CD1c-positive myeloid dendritic cell (primary cell): ENCODE measurements at regions not wholly inside any gene's neighbourhood (a gene's known extent, or its start where the extent isn't known, plus 50 kb on each side); places are given as distances from the start of the nearest gene placed in this dataset.
"Not testable (repeated sequence)": the region's sequence is repeated elsewhere in the genome, so short reads cannot be mapped to it uniquely, and the experiment has no call there.

Experiments used
- DNase-seq: peaks from one replicate; pipeline ENCODE4 v3.0.0-alpha.2; 2016; ENCODE audit errors: extremely low spot score

DNA sequence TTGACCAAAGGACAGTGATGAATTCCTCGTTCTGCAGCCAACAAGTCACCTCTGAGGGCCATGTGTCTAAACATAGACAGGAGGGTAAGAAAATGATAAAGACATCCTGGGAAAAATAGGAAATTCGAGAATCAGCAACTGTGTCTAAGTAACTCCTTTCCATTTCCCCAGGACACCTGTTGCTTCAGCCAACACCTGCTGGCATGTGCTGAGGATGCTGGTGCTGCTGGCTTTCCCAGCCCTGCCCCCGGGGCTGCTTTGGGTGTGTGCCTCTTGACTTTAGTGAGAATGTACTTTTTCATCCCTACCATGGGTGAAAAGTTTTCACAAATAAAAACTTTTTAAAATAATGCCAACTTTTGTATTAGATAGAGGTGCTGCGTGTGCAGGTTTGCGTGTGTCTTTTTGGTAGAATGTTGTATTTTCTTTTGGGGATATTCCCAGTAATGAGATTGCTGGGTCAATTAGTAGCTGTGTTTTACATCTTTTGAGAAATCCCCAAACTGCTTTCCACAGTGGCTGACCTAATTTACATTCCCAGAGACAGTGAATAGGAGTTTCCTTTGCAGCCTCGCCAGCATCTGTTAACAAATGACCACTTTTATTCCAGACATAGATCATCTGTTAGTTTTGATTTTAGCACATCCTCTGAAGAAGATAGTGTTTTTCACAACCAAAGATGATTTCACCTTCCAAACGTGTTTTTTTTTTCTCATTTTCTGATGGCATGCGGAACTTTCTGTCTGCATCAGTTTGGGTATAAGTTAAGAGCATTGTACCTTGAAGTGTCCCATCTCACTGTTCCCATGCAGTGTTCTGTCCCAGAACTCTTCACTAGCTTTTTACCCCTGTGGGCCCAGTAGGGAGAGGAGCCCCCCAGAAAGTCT is 104.2 kb upstream of the ACBD5 start:
- no peak for DNase-seq

GRCh38 chr10:27341001-27341400 is 100.4 kb upstream of the ACBD5 start:
- no peak for DNase-seq

- not testable (repeated sequence) for DNase-seq
These were observed 94.6 kb upstream of the ACBD5 start for GRCh38 chr10:27335246-27335645.

DNA sequence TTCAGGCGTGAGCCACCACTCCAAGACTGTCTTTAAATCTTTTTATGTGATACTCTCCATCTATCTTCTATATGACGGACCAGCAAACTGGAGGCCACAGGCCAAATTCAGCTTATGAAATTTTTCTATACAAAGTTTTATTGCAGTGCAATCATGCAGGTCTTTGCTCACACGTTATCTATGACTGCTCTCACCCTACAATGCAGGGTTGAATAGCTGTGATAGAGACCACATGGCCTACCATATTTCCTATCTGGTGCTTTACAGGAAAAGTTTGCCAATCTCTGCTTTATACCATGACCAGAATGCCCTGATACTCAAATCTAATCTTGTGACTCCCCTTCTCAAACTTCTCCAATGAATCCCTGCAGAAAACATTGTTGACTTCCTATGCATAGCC is 89.5 kb upstream of the ACBD5 start:
- DNase-seq = no peak

DNA sequence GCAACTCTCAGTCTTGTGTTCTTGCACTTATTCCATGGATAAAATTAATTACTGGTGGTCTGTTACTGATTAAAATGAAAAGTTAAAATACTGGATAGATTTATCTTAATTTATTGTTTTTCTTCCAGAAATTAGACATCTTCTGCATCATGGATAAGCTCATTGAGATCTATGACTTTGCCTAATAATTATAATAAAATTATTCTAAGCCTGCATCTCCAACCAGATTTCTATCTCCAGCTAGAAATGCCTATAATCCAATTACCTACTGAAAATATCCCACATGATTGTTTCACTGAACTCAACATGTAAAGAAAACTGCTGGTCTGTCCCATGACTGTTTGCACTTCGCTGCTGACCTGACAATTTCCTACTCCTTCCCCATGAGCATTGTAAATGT is 88.3 kb upstream of the ACBD5 start:
- DNase-seq = no peak

DNA sequence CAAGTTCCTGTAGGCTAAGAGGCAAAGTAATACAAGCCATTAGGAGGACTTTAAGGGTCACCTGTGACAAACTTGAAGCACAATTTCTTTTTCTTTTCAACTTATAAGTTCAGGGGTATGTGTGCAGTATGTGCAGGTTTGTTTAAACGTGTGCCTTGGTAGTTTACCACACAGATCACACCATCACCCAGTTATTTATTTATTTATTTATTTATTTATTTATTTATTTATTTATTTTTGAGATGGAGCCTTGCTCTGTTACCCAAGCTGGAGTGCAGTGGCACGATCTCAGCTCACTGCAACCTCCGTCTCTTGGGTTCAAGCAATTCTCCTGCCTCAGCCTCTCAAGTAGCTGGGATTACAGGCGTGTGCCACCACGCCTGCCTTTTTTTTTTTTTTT is 86.2 kb upstream of the ACBD5 start:
- not testable (repeated sequence) for DNase-seq

GRCh38 chr10:27319752-27320431 is 79.3 kb upstream of the ACBD5 start:
- DNase-seq = peak; percentile 64

DNA sequence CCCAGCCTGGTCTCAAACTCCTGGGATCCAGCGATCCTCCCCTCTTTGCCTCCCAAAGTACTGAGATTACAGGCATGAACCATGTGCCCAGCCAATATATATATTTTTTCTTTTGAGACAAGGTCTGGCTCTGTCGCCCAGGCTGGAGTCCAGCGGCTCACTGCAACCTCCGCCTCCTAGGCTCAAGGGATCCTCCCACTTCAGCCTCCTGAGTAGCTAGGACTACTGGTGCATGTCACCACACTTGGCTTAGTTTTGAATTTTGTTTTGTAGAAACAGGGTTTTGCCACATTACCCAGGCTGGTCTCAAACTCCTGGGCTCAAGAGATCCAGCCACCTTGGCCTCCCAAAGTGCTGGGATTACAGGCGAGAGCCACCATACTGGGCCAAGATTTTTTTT is 78.5 kb upstream of the ACBD5 start:
- not testable (repeated sequence) for DNase-seq

GRCh38 chr10:27315082-27315481 is 74.5 kb upstream of the ACBD5 start:
- not testable (repeated sequence) for DNase-seq

- DNase-seq = not testable (repeated sequence)
These were observed 73.0 kb upstream of the ACBD5 start for GRCh38 chr10:27313586-27313985.

- DNase-seq = no peak
These were observed 72.3 kb upstream of the ACBD5 start for GRCh38 chr10:27312854-27313253.

DNA sequence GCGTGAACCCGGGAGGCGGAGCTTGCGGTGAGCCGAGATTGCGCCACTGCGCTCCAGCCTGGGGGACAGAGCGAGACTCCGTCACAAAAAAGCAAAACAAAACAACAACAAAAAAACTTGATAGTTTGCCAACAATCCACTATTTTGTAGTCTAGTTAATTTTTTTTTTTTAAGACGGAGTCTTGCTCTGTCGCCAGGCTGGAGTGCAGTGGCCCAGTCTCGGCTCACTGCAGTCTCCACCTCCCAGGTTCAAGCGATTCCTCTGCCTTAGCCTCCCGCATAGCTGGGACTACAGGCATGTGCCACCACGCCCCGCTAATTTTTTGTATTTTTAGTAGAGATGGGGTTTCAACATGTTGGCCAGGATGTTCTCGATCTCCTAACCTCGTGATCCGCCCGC is 71.2 kb upstream of the ACBD5 start:
- not testable (repeated sequence) for DNase-seq

GRCh38 chr10:27298522-27298850 is 57.9 kb upstream of the ACBD5 start:
- peak; percentile 18 for DNase-seq

DNA sequence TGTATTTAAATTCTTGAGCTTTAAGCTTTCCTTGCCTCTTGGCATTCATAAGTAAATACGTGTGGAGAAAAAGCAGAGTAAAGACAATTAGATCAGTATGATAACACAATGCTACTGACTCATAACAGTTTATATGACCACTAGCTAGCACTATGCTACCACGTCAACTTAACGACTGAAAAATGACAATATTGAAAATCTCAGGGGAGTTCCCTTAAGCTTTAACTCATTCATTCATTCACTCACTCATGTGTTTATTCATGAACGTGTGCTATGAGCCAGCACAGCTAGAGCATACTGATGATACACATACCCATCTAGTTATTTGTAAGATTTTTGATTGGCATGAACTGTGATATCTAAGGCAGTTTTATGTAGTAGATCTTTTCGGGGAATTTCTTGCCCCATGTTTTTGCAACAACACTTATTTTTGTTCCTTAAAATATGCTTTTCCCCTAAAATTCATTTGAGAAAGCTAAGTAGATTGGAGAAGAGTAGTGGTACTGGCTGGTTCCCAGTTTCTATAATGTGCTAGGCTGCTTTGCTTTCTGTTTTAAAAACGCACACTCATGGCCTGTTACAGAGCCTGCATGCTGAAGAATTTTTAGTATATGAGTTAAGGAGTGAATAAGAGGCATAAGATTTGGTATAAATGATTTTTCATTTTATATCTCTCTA is 57.4 kb upstream of the ACBD5 start:
- DNase-seq = no peak

DNA sequence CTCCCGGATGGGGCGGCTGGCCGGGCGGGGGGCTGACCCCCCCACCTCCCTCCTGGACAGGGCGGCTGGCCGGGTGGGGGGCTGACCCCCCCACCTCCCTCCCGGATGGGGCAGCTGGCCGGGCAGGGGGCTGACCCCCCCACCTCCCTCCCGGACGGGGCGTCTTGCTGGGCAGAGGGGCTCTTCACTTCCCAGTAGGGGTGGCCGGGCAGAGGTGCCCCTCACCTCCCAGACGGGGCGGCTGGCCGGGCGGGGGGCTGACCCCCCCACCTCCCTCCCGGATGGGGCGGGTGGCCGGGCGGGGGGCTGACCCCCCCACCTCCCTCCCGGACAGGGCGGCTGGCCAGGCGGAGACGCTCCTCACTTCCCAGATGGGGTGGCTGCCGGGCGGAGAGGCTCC is 55.7 kb upstream of the ACBD5 start:
- not testable (repeated sequence) for DNase-seq

- not testable (repeated sequence) for DNase-seq
These were observed 50.8 kb upstream of the ACBD5 start for GRCh38 chr10:27291253-27291895.
